Hepatocyte (in vitro differentiated cells): ENCODE measurements at regions not wholly inside any gene's neighbourhood (a gene's known extent, or its start where the extent isn't known, plus 50 kb on each side); places are given as distances from the start of the nearest gene placed in this dataset.
A peak's percentile ranks its signal among the peaks of the same experiment; 100 is the strongest.

ENCODE experiments used
- DNase-seq: peaks from one replicate; pipeline ENCODE4 v3.0.0-alpha.2; 2016; ENCODE audit warnings: low spot score
- H2AFZ ChIP-seq: fragments of 200-600 bp; sonication (generic); 2 replicates; pipeline ENCODE4 v1.6.0; 2016; ENCODE audit warnings: antibody characterized with exemption, mild to moderate bottlenecking
- H3K27ac ChIP-seq: fragments of 200-600 bp; sonication (generic); 2 replicates; pipeline ENCODE4 v1.5.1; 2016; ENCODE audit warnings: mild to moderate bottlenecking
- H3K27me3 ChIP-seq: fragments of 200-600 bp; sonication (generic); 2 replicates; pipeline ENCODE4 v1.6.1; 2016
- H3K36me3 ChIP-seq: fragments of 200-600 bp; sonication (generic); replicated peaks from 2 replicates; pipeline ENCODE4 v1.5.1; 2016; ENCODE audit warnings: low read depth; ENCODE audit not compliant: insufficient read depth
- H3K4me1 ChIP-seq: fragments of 200-600 bp; sonication (generic); 2 replicates; pipeline ENCODE4 v1.5.1; 2016; ENCODE audit warnings: mild to moderate bottlenecking, moderate library complexity; ENCODE audit not compliant: insufficient read depth
- H3K4me2 ChIP-seq: fragments of 200-600 bp; sonication (generic); 2 replicates; pipeline ENCODE4 v1.6.0; 2016
- H3K4me3 ChIP-seq: fragments of 200-600 bp; sonication (generic); 2 replicates; pipeline ENCODE4 v1.5.1; 2016; ENCODE audit warnings: mild to moderate bottlenecking
- H3K79me2 ChIP-seq: fragments of 200-600 bp; sonication (generic); 2 replicates; pipeline ENCODE4 v1.6.0; 2017; ENCODE audit warnings: mild to moderate bottlenecking
- H3K9me2 ChIP-seq: fragments of 200-600 bp; sonication (generic); replicated peaks from 2 replicates; pipeline ENCODE4 v1.6.0; 2017; ENCODE audit warnings: mild to moderate bottlenecking; ENCODE audit not compliant: insufficient read depth
- H3K9me3 ChIP-seq: fragments of 200-600 bp; sonication (generic); 2 replicates; pipeline ENCODE4 v1.5.1; 2016; ENCODE audit warnings: low read depth, mild to moderate bottlenecking
- H4K20me1 ChIP-seq: fragments of 200-600 bp; sonication (generic); 2 replicates; pipeline ENCODE4 v1.6.0; 2016; ENCODE audit warnings: mild to moderate bottlenecking; ENCODE audit not compliant: insufficient read depth, poor library complexity, severe bottlenecking
- CTCF ChIP-seq: fragments of 200-600 bp; sonication (generic); IDR thresholded peaks from 2 replicates; pipeline ENCODE4 v1.5.1; 2016; ENCODE audit warnings: antibody characterized with exemption, mild to moderate bottlenecking; ENCODE audit not compliant: poor library complexity
- EZH2 ChIP-seq: fragments of 200-600 bp; sonication (generic); IDR thresholded peaks from 2 replicates; pipeline ENCODE4 v1.6.1; 2016; ENCODE audit warnings: antibody characterized with exemption, mild to moderate bottlenecking, borderline replicate concordance
- EZH2phosphoT487 ChIP-seq: fragments of 200-600 bp; sonication (generic); IDR thresholded peaks from one replicate; pipeline ENCODE4 v1.6.1; 2018; ENCODE audit warnings: antibody characterized with exemption, mild to moderate bottlenecking, low read depth, moderate library complexity; ENCODE audit not compliant: unreplicated experiment, severe bottlenecking
- WGBS: methylation state at CpG from one replicate; pipeline ENCODE4 v1.1.6; 2016; ENCODE audit warnings: low lambda C conversion rate; ENCODE audit errors: missing lambda C conversion rate; 5-methylcytosine and 5-hydroxymethylcytosine counted together

- no peak for DNase-seq
- TF ChIP-seq EZH2 (no peak), CTCF (no peak), EZH2phosphoT487 (no peak)
- Histone ChIP-seq H4K20me1 (no peaks in the 10 kb centered on the region), H3K4me1 (no peaks in the 10 kb centered on the region), H2AFZ (no peak overlapping the region), H3K36me3 (no peaks in the 10 kb centered on the region), H3K79me2 (no peaks in the 10 kb centered on the region), H3K27me3 (no peaks in the 10 kb centered on the region), H3K4me2 (no peak overlapping the region), H3K9me3 (no peaks in the 10 kb centered on the region), H3K4me3 (no peak overlapping the region), H3K27ac (no peak overlapping the region), H3K9me2 (no peaks in the 10 kb centered on the region)
- 92% methylated on average over 7 of the region's 7 CpGs for WGBS
Observed at GRCh38 chr18:76209597-76209996, 285.4 kb downstream of the ZNF516 start.

- WGBS, result 58% methylated on average over 21 of the region's 21 CpGs
- no peaks in the 10 kb centered on the region for H4K20me1 ChIP-seq
- H3K27ac ChIP-seq, result no peak overlapping the region
- no peak overlapping the region for H2AFZ ChIP-seq
- TF ChIP-seq EZH2phosphoT487 (no peak), CTCF (no peak), EZH2 (no peak)
- H3K9me2 ChIP-seq, result no peaks in the 10 kb centered on the region
- no peaks in the 10 kb centered on the region for H3K9me3 ChIP-seq
- peak overlapping the region; percentile 42 for H3K4me2 ChIP-seq
- DNase-seq, result no peak
- no peaks in the 10 kb centered on the region for H3K36me3 ChIP-seq
- H3K4me1 ChIP-seq, result no peaks in the 10 kb centered on the region
- H3K4me3 ChIP-seq, result no peak overlapping the region
- H3K79me2 ChIP-seq, result no peaks in the 10 kb centered on the region
- no peaks in the 10 kb centered on the region for H3K27me3 ChIP-seq
Observed at GRCh38 chr18:76208678-76209306, 286.2 kb downstream of the ZNF516 start.

- no peak overlapping the region for H2AFZ ChIP-seq
- no peak overlapping the region for H3K4me2 ChIP-seq
- TF ChIP-seq EZH2 (no peak), EZH2phosphoT487 (no peak), CTCF (no peak)
- H3K27me3 ChIP-seq, result no peaks in the 10 kb centered on the region
- H3K36me3 ChIP-seq, result no peaks in the 10 kb centered on the region
- 89% methylated on average over 7 of the region's 7 CpGs for WGBS
- H3K79me2 ChIP-seq, result no peaks in the 10 kb centered on the region
- DNase-seq, result no peak
- H3K27ac ChIP-seq, result no peak overlapping the region
- no peaks in the 10 kb centered on the region for H3K9me2 ChIP-seq
- no peak overlapping the region for H3K4me3 ChIP-seq
- H3K4me1 ChIP-seq, result no peaks in the 10 kb centered on the region
- H3K9me3 ChIP-seq, result no peaks in the 10 kb centered on the region
- no peaks in the 10 kb centered on the region for H4K20me1 ChIP-seq
Observed at GRCh38 chr18:76205906-76206305, 289.1 kb downstream of the ZNF516 start.
